K562 (cell line): ENCODE measurements at regions not wholly inside any gene's neighbourhood (a gene's known extent, or its start where the extent isn't known, plus 50 kb on each side); places are given as distances from the start of the nearest gene placed in this dataset.

Experiments used
- ATAC-seq: fragments of 200-7000 bp; cut with Tn5 transposase; 3 replicates; pipeline ENCODE4 v1.9.1; 2020; ENCODE audit warnings: moderate library complexity
- BruUV-seq: library from RNA; stranded (reverse); fragments of 400-500 nt; replicated peaks from 2 replicates; lab custom pipeline; 2021; lab: Mats Ljungman, UMichigan
- CTCF ChIA-PET: fragments of 300-600 bp; formaldehyde crosslinking; extraction: SDS; loops from one replicate; lab custom pipeline; 2021; ENCODE audit warnings: low intra/inter-chr PET ratio; lab: Yijun Ruan, JAX
- POLR2A ChIA-PET: fragments of 300-600, 350-650 bp; sonication (Branson Sonifier 250); formaldehyde crosslinking; extraction: SDS; loops from one replicate; lab custom pipeline; 2021; ENCODE audit warnings: antibody characterized with exemption, inconsistent platforms; lab: Yijun Ruan, JAX
- DNase-seq, 4 experiments: peaks; one replicate each; pipeline versions ENCODE4 v3.0.0 to v3.0.0-alpha.2; 2011 to 2018; ENCODE audit warnings: low spot score in 3 of 4, mixed read lengths in 3 of 4; ENCODE audit errors: extremely low read depth in 1 of 4
- FAIRE-seq: peaks from 2 replicates; lab custom pipeline; 2011; peaks lifted over from hg19 to GRCh38; lab: Jason Lieb, UNC
- H2AFZ ChIP-seq: 2 replicates; pipeline ENCODE4 v1.6.0; 2011; ENCODE audit warnings: low read depth, low read length, control low read depth, inconsistent platforms
- H3K27ac ChIP-seq: fragments of 200-600 bp; 3 replicates; pipeline ENCODE4 v1.8.0; 2011; ENCODE audit warnings: low read depth, mild to moderate bottlenecking, control low read depth, inconsistent platforms, low read length, moderate library complexity, mixed read lengths; ENCODE audit errors: extremely low read depth
- H3K27me3 ChIP-seq, 2 experiments: fragments of 300-600 bp in 1 of 2; 2 replicates in 1 of 2; 3 replicates in 1 of 2; pipeline versions ENCODE4 v1.6.0 to v1.8.0; 2011; ENCODE audit warnings: inconsistent platforms in 2 of 2, low read length in 2 of 2, mild to moderate bottlenecking in 1 of 2, mixed read lengths in 1 of 2, moderate library complexity in 1 of 2; ENCODE audit not compliant: control insufficient read depth in 2 of 2, insufficient read depth in 2 of 2
- H3K36me3 ChIP-seq: fragments of 300-600 bp; 3 replicates; pipeline ENCODE4 v1.8.0; 2011; ENCODE audit warnings: mild to moderate bottlenecking, low read length, inconsistent platforms; ENCODE audit not compliant: control insufficient read depth, insufficient read depth
- H3K4me1 ChIP-seq, 2 experiments: fragments of 200-600 bp in 1 of 2; replicated peaks in 1 of 2; 2 replicates in 1 of 2; 3 replicates in 1 of 2; pipeline versions ENCODE4 v1.5.1 to v1.8.0; 2011; ENCODE audit warnings: inconsistent platforms in 2 of 2, low read length in 2 of 2, mild to moderate bottlenecking in 1 of 2, mixed read lengths in 1 of 2, moderate library complexity in 1 of 2; ENCODE audit not compliant: control insufficient read depth in 2 of 2, insufficient read depth in 2 of 2
- H3K4me2 ChIP-seq: 2 replicates; pipeline ENCODE4 v1.6.1; 2011; ENCODE audit warnings: low read length, control low read depth, inconsistent platforms, mixed read lengths; ENCODE audit not compliant: insufficient read depth
- H3K4me3 ChIP-seq: fragments of 200-600 bp; sonication (generic), shearing (Covaris generic); 2 replicates; pipeline ENCODE4 v1.5.1; 2016; ENCODE audit warnings: control low read depth, inconsistent platforms
- H3K79me2 ChIP-seq: fragments of 200-600 bp; 3 replicates; pipeline ENCODE4 v1.8.0; 2011; ENCODE audit warnings: low read length, inconsistent platforms; ENCODE audit not compliant: control insufficient read depth, insufficient read depth
- H3K9ac ChIP-seq, 2 experiments: 2 replicates each; pipeline versions ENCODE4 v1.6.0 to v1.6.1; 2011; ENCODE audit warnings: low read depth in 2 of 2, low read length in 2 of 2, control low read depth in 1 of 2, inconsistent platforms in 1 of 2, mild to moderate bottlenecking in 1 of 2, mixed read lengths in 1 of 2; ENCODE audit not compliant: insufficient read depth in 1 of 2
- H3K9me1 ChIP-seq: one replicate; pipeline ENCODE4 v1.6.0; 2011; ENCODE audit warnings: inconsistent platforms, mild to moderate bottlenecking, low read length, moderate library complexity; ENCODE audit not compliant: control insufficient read depth, insufficient read depth
- H3K9me3 ChIP-seq: replicated peaks from 2 replicates; pipeline ENCODE4 v1.5.1; 2011; ENCODE audit warnings: low read depth, low read length, inconsistent platforms; ENCODE audit not compliant: control insufficient read depth, insufficient read depth
- H4K20me1 ChIP-seq: replicated peaks from 2 replicates; pipeline ENCODE4 v1.6.1; 2011; ENCODE audit warnings: low read length, inconsistent platforms, mixed read lengths; ENCODE audit not compliant: control insufficient read depth, insufficient read depth
- CBX3 ChIP-seq, 2 experiments: IDR thresholded peaks; 1 replicate in 1 of 2; 2 replicates in 1 of 2; pipeline ENCODE4 v1.6.1; 2012; ENCODE audit warnings: inconsistent platforms in 2 of 2, low read length in 2 of 2, borderline replicate concordance in 1 of 2, control low read depth in 1 of 2
- EGR1 ChIP-seq: fragments of 450-650 bp; conservative IDR thresholded peaks from 2 replicates; pipeline ENCODE4 v1.6.1; 2017; ENCODE audit warnings: mild to moderate bottlenecking
- GABPB1 ChIP-seq: sonication (generic); formaldehyde crosslinking; IDR thresholded peaks from 2 replicates; pipeline ENCODE4 v1.8.0; 2022; ENCODE audit warnings: mild to moderate bottlenecking, missing genetic modification reagents
- MEF2D ChIP-seq: conservative IDR thresholded peaks from 2 replicates; pipeline ENCODE4 v1.6.1; 2016; ENCODE audit warnings: low read depth, missing genetic modification characterization, missing compliant biosample characterization
- NFATC3 ChIP-seq: fragments of 450-650 bp; IDR thresholded peaks from 2 replicates; pipeline ENCODE4 v1.6.1; 2017; ENCODE audit warnings: mild to moderate bottlenecking
- POLR2B ChIP-seq: fragments of 450-650 bp; IDR thresholded peaks from 2 replicates; pipeline ENCODE4 v1.6.1; 2018; ENCODE audit warnings: low read depth; ENCODE audit not compliant: partially characterized antibody
- RBFOX2 ChIP-seq: fragments of 200-400 bp; formaldehyde crosslinking; IDR thresholded peaks from 2 replicates; pipeline ENCODE4 v1.6.1; 2017; ENCODE audit warnings: low read depth, mild to moderate bottlenecking, low read length, moderate library complexity
- ZNF507 ChIP-seq: conservative IDR thresholded peaks from 2 replicates; pipeline ENCODE4 v1.6.1; 2017; ENCODE audit warnings: missing genetic modification characterization, missing compliant biosample characterization
- WGBS: fragments of 100-300 bp; shearing (Covaris generic); methylation state at CpG from one replicate; pipeline ENCODE4 v1.1.6; 2016; ENCODE audit warnings: low coverage, mixed read lengths; ENCODE audit not compliant: insufficient coverage; ENCODE audit errors: missing lambda C conversion rate; 5-methylcytosine and 5-hydroxymethylcytosine counted together
- in situ Hi-C: fragments of 300-500 bp; cut with MboI; formaldehyde crosslinking; loops from 4 replicates; pipeline ENCODE4 v1.15.0; 2018; ENCODE audit warnings: inconsistent platforms, mixed read lengths
- intact Hi-C: fragments of 100-400 bp; cut with micrococcal nuclease; formaldehyde crosslinking; loops from 2 replicates; pipeline ENCODE4 v1.14.2; 2022
- TF ChIP-seq, protein P1 (sequence below): fragments of 450-650 bp; conservative IDR thresholded peaks from 2 replicates; pipeline ENCODE4 v1.6.1; 2016; ENCODE audit warnings: missing genetic modification characterization, low read depth, mild to moderate bottlenecking, control low read depth, missing compliant biosample characterization
- TF ChIP-seq, protein P2 (sequence below): fragments of 450-650 bp; IDR thresholded peaks from 2 replicates; pipeline ENCODE4 v1.6.1; 2018; ENCODE audit not compliant: partially characterized antibody

DNA sequence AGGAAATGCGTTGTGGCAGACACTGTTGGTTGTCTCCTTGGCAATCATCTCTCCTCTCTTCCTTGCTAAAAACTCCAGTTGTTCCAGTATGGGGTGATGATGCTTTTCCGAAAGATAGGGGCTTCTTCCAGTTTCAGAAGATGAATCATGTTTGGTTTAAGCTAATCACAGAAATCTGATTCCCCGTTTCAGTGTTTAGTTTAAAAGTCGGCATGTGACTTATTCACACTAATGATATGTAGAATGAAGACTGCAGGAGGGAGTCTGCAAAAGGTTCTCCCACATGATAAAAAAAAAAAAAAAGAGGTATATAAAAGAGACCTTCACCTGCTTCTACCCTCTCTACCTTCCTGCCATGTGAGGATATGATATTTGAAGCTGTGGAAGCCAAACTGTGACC, 239.0 kb upstream of the SIX2 start (continued):
- TF ChIP-seq MEF2D: no peak

DNA sequence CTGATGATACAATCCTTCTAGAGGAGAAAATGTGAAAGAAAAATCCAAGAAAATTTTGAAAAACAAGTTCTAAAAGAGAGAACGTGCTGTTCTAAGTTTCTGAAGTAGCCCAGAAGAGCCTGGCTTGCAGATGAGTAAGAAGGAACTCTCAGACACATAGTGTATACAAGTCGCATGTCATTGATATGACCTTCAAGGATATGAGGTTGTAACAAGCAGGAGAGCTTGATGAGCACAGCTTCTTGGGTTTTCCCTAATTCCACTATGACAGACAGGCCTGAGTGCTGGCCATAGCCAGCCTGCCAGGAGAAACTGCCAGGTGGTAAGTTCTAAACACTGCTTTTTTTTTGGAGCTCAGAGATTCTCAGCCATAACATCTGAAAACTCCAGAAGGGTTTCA, 235.7 kb upstream of the SIX2 start:
- no peaks in the 10 kb centered on the region for H3K9me3 ChIP-seq
- H3K9me1 ChIP-seq: no peaks in the 10 kb centered on the region
- H3K4me1 ChIP-seq: no peaks in the 10 kb centered on the region
- no peak overlapping the region for H2AFZ ChIP-seq
- no peaks in the 10 kb centered on the region for H3K79me2 ChIP-seq
- POLR2A ChIA-PET: no interaction called here
- ATAC-seq (no peak), FAIRE-seq (no peak), DNase-seq (no peak)
- H3K27me3 ChIP-seq: peaks cover 0 to 4% of the 10 kb centered on the region in 2 experiments; a peak in 2 of 5 replicates
- in situ Hi-C loops (no loop called here), intact Hi-C loops (no loop called here)
- no peak overlapping the region for H3K27ac ChIP-seq
- H3K4me2 ChIP-seq: no peak overlapping the region
- CTCF ChIA-PET: no interaction called here
- no peak overlapping the region for H3K4me3 ChIP-seq
- H4K20me1 ChIP-seq: no peaks in the 10 kb centered on the region
- TF ChIP-seq, protein P1, sequence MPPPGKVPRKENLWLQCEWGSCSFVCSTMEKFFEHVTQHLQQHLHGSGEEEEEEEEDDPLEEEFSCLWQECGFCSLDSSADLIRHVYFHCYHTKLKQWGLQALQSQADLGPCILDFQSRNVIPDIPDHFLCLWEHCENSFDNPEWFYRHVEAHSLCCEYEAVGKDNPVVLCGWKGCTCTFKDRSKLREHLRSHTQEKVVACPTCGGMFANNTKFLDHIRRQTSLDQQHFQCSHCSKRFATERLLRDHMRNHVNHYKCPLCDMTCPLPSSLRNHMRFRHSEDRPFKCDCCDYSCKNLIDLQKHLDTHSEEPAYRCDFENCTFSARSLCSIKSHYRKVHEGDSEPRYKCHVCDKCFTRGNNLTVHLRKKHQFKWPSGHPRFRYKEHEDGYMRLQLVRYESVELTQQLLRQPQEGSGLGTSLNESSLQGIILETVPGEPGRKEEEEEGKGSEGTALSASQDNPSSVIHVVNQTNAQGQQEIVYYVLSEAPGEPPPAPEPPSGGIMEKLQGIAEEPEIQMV (tag): no peak
- no peak for TF ChIP-seq CBX3 (IDR thresholded peaks at IDR 0.05; ENCODE audit: borderline replicate concordance in 1 of 2, low read length in 2 of 2)
- TF ChIP-seq POLR2B: no peak
- TF ChIP-seq ZNF507: no peak
- no peak for TF ChIP-seq RBFOX2
- TF ChIP-seq, protein P2, sequence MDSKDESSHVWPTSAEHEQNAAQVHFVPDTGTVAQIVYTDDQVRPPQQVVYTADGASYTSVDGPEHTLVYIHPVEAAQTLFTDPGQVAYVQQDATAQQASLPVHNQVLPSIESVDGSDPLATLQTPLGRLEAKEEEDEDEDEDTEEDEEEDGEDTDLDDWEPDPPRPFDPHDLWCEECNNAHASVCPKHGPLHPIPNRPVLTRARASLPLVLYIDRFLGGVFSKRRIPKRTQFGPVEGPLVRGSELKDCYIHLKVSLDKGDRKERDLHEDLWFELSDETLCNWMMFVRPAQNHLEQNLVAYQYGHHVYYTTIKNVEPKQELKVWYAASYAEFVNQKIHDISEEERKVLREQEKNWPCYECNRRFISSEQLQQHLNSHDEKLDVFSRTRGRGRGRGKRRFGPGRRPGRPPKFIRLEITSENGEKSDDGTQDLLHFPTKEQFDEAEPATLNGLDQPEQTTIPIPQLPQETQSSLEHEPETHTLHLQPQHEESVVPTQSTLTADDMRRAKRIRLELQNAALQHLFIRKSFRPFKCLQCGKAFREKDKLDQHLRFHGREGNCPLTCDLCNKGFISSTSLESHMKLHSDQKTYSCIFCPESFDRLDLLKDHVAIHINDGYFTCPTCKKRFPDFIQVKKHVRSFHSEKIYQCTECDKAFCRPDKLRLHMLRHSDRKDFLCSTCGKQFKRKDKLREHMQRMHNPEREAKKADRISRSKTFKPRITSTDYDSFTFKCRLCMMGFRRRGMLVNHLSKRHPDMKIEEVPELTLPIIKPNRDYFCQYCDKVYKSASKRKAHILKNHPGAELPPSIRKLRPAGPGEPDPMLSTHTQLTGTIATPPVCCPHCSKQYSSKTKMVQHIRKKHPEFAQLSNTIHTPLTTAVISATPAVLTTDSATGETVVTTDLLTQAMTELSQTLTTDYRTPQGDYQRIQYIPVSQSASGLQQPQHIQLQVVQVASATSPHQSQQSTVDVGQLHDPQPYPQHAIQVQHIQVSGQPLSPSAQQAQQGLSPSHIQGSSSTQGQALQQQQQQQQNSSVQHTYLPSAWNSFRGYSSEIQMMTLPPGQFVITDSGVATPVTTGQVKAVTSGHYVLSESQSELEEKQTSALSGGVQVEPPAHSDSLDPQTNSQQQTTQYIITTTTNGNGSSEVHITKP: no peak
- TF ChIP-seq NFATC3: no peak
- TF ChIP-seq EGR1: no peak
- no peak for TF ChIP-seq GABPB1 (CRISPR knock-in tag)
- 0% methylated on average over 2 of the region's 2 CpGs for WGBS
- H3K9ac ChIP-seq: no peak overlapping the region
- no peaks in the 10 kb centered on the region for H3K36me3 ChIP-seq
- BruUV-seq: no TSS peak
